ENCODE measurements at regions not wholly inside any gene's neighbourhood (a gene's known extent, or its start where the extent isn't known, plus 50 kb on each side); places are given as distances from the start of the nearest gene placed in this dataset.

GRCh38 chr5:60336491-60336890 is 363.5 kb downstream of the DEPDC1B start:
- no peak overlapping the region for H3K4me2 ChIP-seq (ENCODE audit: control insufficient read depth, insufficient read depth)
- FAIRE-seq (no peak), DNase-seq (ENCODE audit: low read depth, low spot score) (no peak), ATAC-seq (no peak)
- no peaks in the 10 kb centered on the region for H3K36me3 ChIP-seq (ENCODE audit: control insufficient read depth in 2 of 2, insufficient read depth in 2 of 2, low read length in 1 of 2)
- peaks cover 17% of the 10 kb centered on the region for H3K4me1 ChIP-seq (ENCODE audit: control insufficient read depth, insufficient read depth, low read length)
- no peaks in the 10 kb centered on the region for H3K79me2 ChIP-seq (ENCODE audit: control insufficient read depth, insufficient read depth, low read length)
- H4K20me1 ChIP-seq (ENCODE audit: control insufficient read depth, insufficient read depth): no peaks in the 10 kb centered on the region
- H3K9ac ChIP-seq (ENCODE audit: control insufficient read depth, insufficient read depth, low read length): no peak overlapping the region
- no peak overlapping the region for H2AFZ ChIP-seq (ENCODE audit: control insufficient read depth, low read depth, low read length)
- ChIA-PET CTCF (no interaction called here), SMC1A (ENCODE audit: uncharacterized antibody, unreplicated experiment) (interaction anchor here (1.2 kb wide), 1 partner anchor 25 kb away, joined by 3 read pairs; no protein-coding TSS in a partner anchor), RAD21 (ENCODE audit: unreplicated experiment) (no interaction called here), POLR2A (no interaction called here)
- H3K27me3 ChIP-seq (replicated peaks in 1 of 2; ENCODE audit: control insufficient read depth in 2 of 2, insufficient read depth in 2 of 2, low read length in 1 of 2): no peaks in the 10 kb centered on the region
- BruUV-seq (replicated peaks): no TSS peak
- in situ Hi-C loops (cut with MboI) (no loop called here), intact Hi-C loops (cut with micrococcal nuclease; ENCODE audit: unreplicated experiment) (no loop called here)
- no peak overlapping the region for H3K4me3 ChIP-seq
- H3K9me3 ChIP-seq (replicated peaks; ENCODE audit: control insufficient read depth, insufficient read depth, low read length): no peaks in the 10 kb centered on the region; the same call in 2 of the 3 replicates
- H3K27ac ChIP-seq (ENCODE audit: control insufficient read depth, insufficient read depth): no peak overlapping the region
- TF ChIP-seq ZBTB40 (IDR thresholded peaks at IDR 0.05; ENCODE audit: borderline replicate concordance) (no peak), PAX5 (IDR thresholded peaks at IDR 0.05; ENCODE audit: borderline replicate concordance, low read depth, low read length) (no peak), KAT2A (conservative IDR thresholded peaks at IDR 0.05; ENCODE audit: control insufficient read depth, low read depth, low read length) (no peak), HDAC2 (IDR thresholded peaks at IDR 0.05) (no peak), RB1 (IDR thresholded peaks at IDR 0.05; ENCODE audit: borderline replicate concordance) (no peak), TCF12 (IDR thresholded peaks at IDR 0.05; ENCODE audit: low read depth, low read length) (no peak), SMAD5 (IDR thresholded peaks at IDR 0.05; ENCODE audit: low read depth) (no peak), CHD1 (IDR thresholded peaks at IDR 0.05; ENCODE audit: low read depth, low read length) (no peak), CHD2 (IDR thresholded peaks at IDR 0.05; ENCODE audit: borderline replicate concordance, low read depth, low read length) (no peak), NR2F1 (conservative IDR thresholded peaks at IDR 0.05) (no peak), ZNF274 (IDR thresholded peaks at IDR 0.05; ENCODE audit: insufficient read depth, insufficient read length) (no peak), RCOR1 (conservative IDR thresholded peaks at IDR 0.05; ENCODE audit: low read depth, low read length) (no peak), ETV6 (conservative IDR thresholded peaks at IDR 0.05 in 1 of 2, IDR thresholded peaks at IDR 0.05 in 1 of 2; ENCODE audit: borderline replicate concordance in 1 of 2, low read depth in 1 of 2) (no peak), ZBED1 (IDR thresholded peaks at IDR 0.05; ENCODE audit: borderline replicate concordance) (no peak), CBX5 (IDR thresholded peaks at IDR 0.05; ENCODE audit: low read depth) (no peak), JUND (IDR thresholded peaks at IDR 0.05; ENCODE audit: low read depth, low read length) (no peak), HDAC6 (IDR thresholded peaks at IDR 0.05; ENCODE audit: unreplicated experiment) (no peak)
- TF ChIP-seq, protein P1, sequence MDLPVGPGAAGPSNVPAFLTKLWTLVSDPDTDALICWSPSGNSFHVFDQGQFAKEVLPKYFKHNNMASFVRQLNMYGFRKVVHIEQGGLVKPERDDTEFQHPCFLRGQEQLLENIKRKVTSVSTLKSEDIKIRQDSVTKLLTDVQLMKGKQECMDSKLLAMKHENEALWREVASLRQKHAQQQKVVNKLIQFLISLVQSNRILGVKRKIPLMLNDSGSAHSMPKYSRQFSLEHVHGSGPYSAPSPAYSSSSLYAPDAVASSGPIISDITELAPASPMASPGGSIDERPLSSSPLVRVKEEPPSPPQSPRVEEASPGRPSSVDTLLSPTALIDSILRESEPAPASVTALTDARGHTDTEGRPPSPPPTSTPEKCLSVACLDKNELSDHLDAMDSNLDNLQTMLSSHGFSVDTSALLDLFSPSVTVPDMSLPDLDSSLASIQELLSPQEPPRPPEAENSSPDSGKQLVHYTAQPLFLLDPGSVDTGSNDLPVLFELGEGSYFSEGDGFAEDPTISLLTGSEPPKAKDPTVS (IDR thresholded peaks at IDR 0.05; ENCODE audit: low read depth, low read length): no peak
